Adrenal gland (tissue), 5 donors: ENCODE measurements at regions not wholly inside any gene's neighbourhood (a gene's known extent, or its start where the extent isn't known, plus 50 kb on each side); places are given as distances from the start of the nearest gene placed in this dataset.

Source experiments
- CTCF ChIP-seq, 6 experiments: fragments of 450-650 bp in 4 of 6; fragments of 200-600 bp in 2 of 6; sonication (generic) in 1 of 6; IDR thresholded peaks; 1 replicate in 5 of 6; 2 replicates in 1 of 6; pipeline versions ENCODE4 v1.5.1 to v1.8.0; 2016 to 2021; ENCODE audit warnings: antibody characterized with exemption in 6 of 6, mild to moderate bottlenecking in 2 of 6, moderate library complexity in 1 of 6
- POLR2A ChIP-seq, 2 donors: fragments of 450-650 bp; IDR thresholded peaks; one replicate each; pipeline ENCODE4 v1.6.1; 2017; ENCODE audit warnings: antibody characterized with exemption in 2 of 2, mild to moderate bottlenecking in 2 of 2, moderate library complexity in 1 of 2
- donor health status: DM: no; HTN: no; CAD: no.

- TF ChIP-seq CTCF (IDR thresholded peaks at IDR 0.05) (no peak), POLR2A (IDR thresholded peaks at IDR 0.05) (no peak)
Observed at GRCh38 chr4:91961504-91961903, 342.3 kb upstream of the GRID2 start.
